B cell (primary cell): ENCODE measurements at regions not wholly inside any gene's neighbourhood (a gene's known extent, or its start where the extent isn't known, plus 50 kb on each side); places are given as distances from the start of the nearest gene placed in this dataset.

Experiments used
- ATAC-seq: fragments of 200-7000 bp; cut with Tn5 transposase; one replicate; pipeline ENCODE4 v1.10.0; 2021; ENCODE audit warnings: low read depth, mild to moderate bottlenecking, moderate number of reproducible peaks, moderate library complexity
- CTCF ChIA-PET: fragments of 350-600 bp; sonication (Branson Sonifier 250); formaldehyde crosslinking; loops from one replicate; lab custom pipeline; 2021; ENCODE audit warnings: antibody characterized with exemption, inconsistent platforms; lab: Charles Lee
- POLR2A ChIA-PET: fragments of 350-600 bp; sonication (Branson Sonifier 250); formaldehyde crosslinking; loops from one replicate; lab custom pipeline; 2021; ENCODE audit warnings: antibody characterized with exemption; lab: Charles Lee
- DNase-seq: peaks from one replicate; pipeline ENCODE4 v3.0.0; 2013
- H2AFZ ChIP-seq: 2 replicates; pipeline ENCODE4 v1.6.1; 2012; ENCODE audit warnings: mild to moderate bottlenecking, low read depth, low read length; ENCODE audit not compliant: insufficient read depth, poor library complexity, severe bottlenecking
- H3K27ac ChIP-seq, 2 donors: 1 replicate in 1 of 2; 2 replicates in 1 of 2; pipeline ENCODE4 v1.5.1; 2012 to 2013; ENCODE audit warnings: low read length in 2 of 2, mild to moderate bottlenecking in 2 of 2, moderate library complexity in 1 of 2
- H3K27me3 ChIP-seq, 4 experiments: fragments of 200-600 bp in 1 of 4; sonication (generic) in 1 of 4; replicated peaks in 1 of 4; 1 replicate in 2 of 4; 2 replicates in 2 of 4; pipeline versions ENCODE4 v1.6.1 to v1.7.0; 2013 to 2016; ENCODE audit warnings: low read length in 3 of 4, mild to moderate bottlenecking in 2 of 4, mixed read lengths in 1 of 4, moderate library complexity in 1 of 4; ENCODE audit not compliant: insufficient read depth in 4 of 4, control insufficient read depth in 3 of 4; ENCODE audit errors: control extremely low read depth in 1 of 4
- H3K36me3 ChIP-seq, 2 experiments: replicated peaks in 1 of 2; 1 replicate in 1 of 2; 2 replicates in 1 of 2; pipeline versions ENCODE4 v1.6.1 to v1.7.1; 2013; ENCODE audit warnings: low read length in 1 of 2; ENCODE audit not compliant: insufficient read depth in 2 of 2, control insufficient read depth in 1 of 2; ENCODE audit errors: control extremely low read depth in 1 of 2, extremely low read depth in 1 of 2
- H3K4me1 ChIP-seq, 2 donors: fragments of 200-600 bp in 1 of 2; sonication (generic) in 1 of 2; 1 replicate in 1 of 2; 2 replicates in 1 of 2; pipeline versions ENCODE4 v1.5.1 to v1.6.1; 2013 to 2017; ENCODE audit warnings: low read length in 2 of 2; ENCODE audit not compliant: control insufficient read depth in 2 of 2, insufficient read depth in 2 of 2
- H3K4me2 ChIP-seq: replicated peaks from 2 replicates; pipeline ENCODE3; 2012; ENCODE audit warnings: mild to moderate bottlenecking, low read depth, low read length; ENCODE audit not compliant: poor library complexity, severe bottlenecking
- H3K4me3 ChIP-seq, 5 experiments: fragments of 200-600 bp in 1 of 5; sonication (generic) in 1 of 5; 1 replicate in 3 of 5; 2 replicates in 2 of 5; pipeline versions ENCODE4 v1.5.1 to v1.7.0; 2011 to 2016; ENCODE audit warnings: low read length in 4 of 5, mild to moderate bottlenecking in 4 of 5, low read depth in 2 of 5, control low read depth in 1 of 5, moderate library complexity in 1 of 5; ENCODE audit not compliant: insufficient read depth in 1 of 5; ENCODE audit errors: control extremely low read depth in 1 of 5, extremely low read depth in 1 of 5
- H3K79me2 ChIP-seq: fragments of 200-600 bp; sonication (generic); one replicate; pipeline ENCODE4 v1.6.0; 2016; ENCODE audit warnings: low read length; ENCODE audit not compliant: control insufficient read depth, insufficient read depth
- H3K9ac ChIP-seq: fragments of 200-600 bp; sonication (generic); 2 replicates; pipeline ENCODE4 v1.6.1; 2017; ENCODE audit warnings: mild to moderate bottlenecking, low read length, moderate library complexity
- H3K9me3 ChIP-seq, 3 donors: one replicate each; pipeline versions ENCODE4 v1.6.1 to v1.7.1; 2013; ENCODE audit warnings: low read length in 2 of 3; ENCODE audit not compliant: control insufficient read depth in 2 of 3, insufficient read depth in 1 of 3; ENCODE audit errors: control extremely low read depth in 1 of 3
- H4K20me1 ChIP-seq: 2 replicates; pipeline ENCODE4 v1.6.0; 2012; ENCODE audit warnings: mild to moderate bottlenecking, low read length; ENCODE audit not compliant: insufficient read depth, control insufficient read depth, poor library complexity, severe bottlenecking
- H3K27ac Mint-ChIP-seq: one replicate; pipeline ENCODE4 v1.8.0; 2021; ENCODE audit warnings: mixed read lengths
- H3K27me3 Mint-ChIP-seq: one replicate; pipeline ENCODE4 v1.8.0; 2021; ENCODE audit warnings: mixed read lengths
- H3K4me1 Mint-ChIP-seq: one replicate; pipeline ENCODE4 v1.8.0; 2021; ENCODE audit warnings: mixed read lengths
- H3K4me3 Mint-ChIP-seq: one replicate; pipeline ENCODE4 v1.8.0; 2021; ENCODE audit warnings: mixed read lengths
- H3K9me3 Mint-ChIP-seq: one replicate; pipeline ENCODE4 v1.8.0; 2022; ENCODE audit warnings: mixed read lengths; ENCODE audit not compliant: insufficient read depth
- EZH2 ChIP-seq: IDR thresholded peaks from 2 replicates; pipeline ENCODE4 v1.6.1; 2012; ENCODE audit warnings: borderline replicate concordance, low read depth, mild to moderate bottlenecking, moderate library complexity, low read length; ENCODE audit not compliant: insufficient read depth, poor library complexity, severe bottlenecking
- WGBS: methylation state at CpG from one replicate; pipeline ENCODE4 v1.1.5; 2013; ENCODE audit warnings: missing lambda C conversion rate; ENCODE audit not compliant: insufficient coverage; 5-methylcytosine and 5-hydroxymethylcytosine counted together
- intact Hi-C: fragments of 100-400 bp; cut with micrococcal nuclease; formaldehyde crosslinking; loops from one replicate; pipeline ENCODE4 v1.10.0; 2022
- TF ChIP-seq, protein P1 (sequence below): fragments of 200-600 bp; IDR thresholded peaks from one replicate; pipeline ENCODE4 v1.8.0; 2022; ENCODE audit warnings: antibody characterized with exemption, mild to moderate bottlenecking

DNA sequence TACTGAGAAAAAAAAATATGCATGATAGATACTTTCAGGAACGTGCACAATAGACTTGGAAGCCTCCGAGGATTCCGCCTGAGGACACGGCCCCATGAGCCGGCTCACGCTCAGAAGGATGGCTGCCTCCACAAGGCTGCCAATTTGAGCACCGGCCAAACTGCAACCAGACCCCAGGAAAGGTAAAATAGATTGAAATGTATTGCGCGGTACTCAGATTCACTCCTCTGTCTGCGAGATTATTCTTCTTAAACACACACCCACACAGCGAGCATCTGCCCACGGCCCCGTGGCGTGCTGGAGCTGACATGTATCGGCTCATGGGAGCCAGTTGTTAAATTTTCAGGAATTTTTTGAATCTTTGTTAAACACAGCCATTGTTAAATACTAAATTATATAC, 653.2 kb upstream of the MKI67 start:
- H3K9ac ChIP-seq = no peak overlapping the region
- no peak for ATAC-seq
- no peaks in the 10 kb centered on the region for H3K9me3 Mint-ChIP-seq
- TF ChIP-seq EZH2 = no peak
- TF ChIP-seq, protein P1, sequence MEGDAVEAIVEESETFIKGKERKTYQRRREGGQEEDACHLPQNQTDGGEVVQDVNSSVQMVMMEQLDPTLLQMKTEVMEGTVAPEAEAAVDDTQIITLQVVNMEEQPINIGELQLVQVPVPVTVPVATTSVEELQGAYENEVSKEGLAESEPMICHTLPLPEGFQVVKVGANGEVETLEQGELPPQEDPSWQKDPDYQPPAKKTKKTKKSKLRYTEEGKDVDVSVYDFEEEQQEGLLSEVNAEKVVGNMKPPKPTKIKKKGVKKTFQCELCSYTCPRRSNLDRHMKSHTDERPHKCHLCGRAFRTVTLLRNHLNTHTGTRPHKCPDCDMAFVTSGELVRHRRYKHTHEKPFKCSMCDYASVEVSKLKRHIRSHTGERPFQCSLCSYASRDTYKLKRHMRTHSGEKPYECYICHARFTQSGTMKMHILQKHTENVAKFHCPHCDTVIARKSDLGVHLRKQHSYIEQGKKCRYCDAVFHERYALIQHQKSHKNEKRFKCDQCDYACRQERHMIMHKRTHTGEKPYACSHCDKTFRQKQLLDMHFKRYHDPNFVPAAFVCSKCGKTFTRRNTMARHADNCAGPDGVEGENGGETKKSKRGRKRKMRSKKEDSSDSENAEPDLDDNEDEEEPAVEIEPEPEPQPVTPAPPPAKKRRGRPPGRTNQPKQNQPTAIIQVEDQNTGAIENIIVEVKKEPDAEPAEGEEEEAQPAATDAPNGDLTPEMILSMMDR = no peak
- H3K27ac Mint-ChIP-seq = no peak overlapping the region
- H3K4me3 Mint-ChIP-seq = no peak overlapping the region
- CTCF ChIA-PET = no interaction called here
- H3K4me2 ChIP-seq = no peak overlapping the region
- DNase-seq = no peak
- intact Hi-C loops = no loop called here
- H2AFZ ChIP-seq = no peak overlapping the region
- no peaks in the 10 kb centered on the region for H3K4me1 Mint-ChIP-seq
- H3K36me3 ChIP-seq = no peaks in the 10 kb centered on the region
- no peaks in the 10 kb centered on the region for H3K79me2 ChIP-seq
- no peaks in the 10 kb centered on the region for H3K9me3 ChIP-seq
- H3K27ac ChIP-seq = no peak overlapping the region
- H3K27me3 ChIP-seq = no peaks in the 10 kb centered on the region
- no peaks in the 10 kb centered on the region for H3K27me3 Mint-ChIP-seq
- no peak overlapping the region for H3K4me3 ChIP-seq
- POLR2A ChIA-PET = no interaction called here
- WGBS = 100% methylated on average over 5 of the region's 15 CpGs
- H4K20me1 ChIP-seq = no peaks in the 10 kb centered on the region
- H3K4me1 ChIP-seq = no peaks in the 10 kb centered on the region

DNA sequence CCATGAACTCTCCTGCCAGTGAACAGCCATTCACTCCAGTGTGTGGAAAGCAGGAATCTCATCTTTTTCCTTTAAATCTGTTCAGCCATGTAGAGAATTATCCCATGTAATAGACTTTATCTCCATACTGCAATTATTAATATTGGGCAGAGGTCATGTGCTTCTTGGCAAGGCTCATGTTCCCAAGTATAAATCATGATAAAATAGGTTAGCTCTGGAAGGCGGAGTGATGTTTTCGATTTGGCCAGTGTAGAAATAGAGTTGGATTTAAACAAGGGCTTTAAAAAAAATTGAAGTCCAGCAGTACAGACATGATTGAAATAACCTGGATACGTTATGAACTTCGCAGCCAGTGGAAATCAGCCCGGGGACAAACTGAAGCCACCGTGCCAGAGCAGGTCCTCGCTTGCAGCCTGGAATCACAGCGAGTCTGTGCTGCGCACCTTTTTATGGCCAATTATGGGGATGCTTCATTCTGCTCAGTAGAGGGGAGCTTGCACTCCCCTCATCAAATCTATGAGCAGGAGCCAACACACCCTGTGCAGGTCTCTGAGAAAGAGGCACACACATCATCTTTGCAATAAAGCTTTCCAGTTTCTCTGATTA, 654.0 kb upstream of the MKI67 start:
- CTCF ChIA-PET = no interaction called here
- H3K9ac ChIP-seq = no peak overlapping the region
- TF ChIP-seq, protein P1 = no peak
- no peak for TF ChIP-seq EZH2
- whole genome bisulfite sequencing = 96% methylated on average over 9 of the region's 9 CpGs
- Mint-ChIP-seq H3K27me3 (no peaks in the 10 kb centered on the region), H3K4me3 (no peak overlapping the region), H3K27ac (no peak overlapping the region), H3K9me3 (no peaks in the 10 kb centered on the region), H3K4me1 (no peaks in the 10 kb centered on the region)
- no peaks in the 10 kb centered on the region for H3K36me3 ChIP-seq
- no peak overlapping the region for H3K27ac ChIP-seq
- intact Hi-C loops = no loop called here
- ATAC-seq (no peak), DNase-seq (no peak)
- POLR2A ChIA-PET = no interaction called here
- no peaks in the 10 kb centered on the region for H3K9me3 ChIP-seq
- H2AFZ ChIP-seq = no peak overlapping the region
- no peaks in the 10 kb centered on the region for H4K20me1 ChIP-seq
- H3K79me2 ChIP-seq = no peaks in the 10 kb centered on the region
- H3K4me1 ChIP-seq = no peaks in the 10 kb centered on the region
- no peak overlapping the region for H3K4me2 ChIP-seq
- no peaks in the 10 kb centered on the region for H3K27me3 ChIP-seq
- H3K4me3 ChIP-seq = no peak overlapping the region
